ENCODE measurements at regions not wholly inside any gene's neighbourhood (a gene's known extent, or its start where the extent isn't known, plus 50 kb on each side); places are given as distances from the start of the nearest gene placed in this dataset.

DNA sequence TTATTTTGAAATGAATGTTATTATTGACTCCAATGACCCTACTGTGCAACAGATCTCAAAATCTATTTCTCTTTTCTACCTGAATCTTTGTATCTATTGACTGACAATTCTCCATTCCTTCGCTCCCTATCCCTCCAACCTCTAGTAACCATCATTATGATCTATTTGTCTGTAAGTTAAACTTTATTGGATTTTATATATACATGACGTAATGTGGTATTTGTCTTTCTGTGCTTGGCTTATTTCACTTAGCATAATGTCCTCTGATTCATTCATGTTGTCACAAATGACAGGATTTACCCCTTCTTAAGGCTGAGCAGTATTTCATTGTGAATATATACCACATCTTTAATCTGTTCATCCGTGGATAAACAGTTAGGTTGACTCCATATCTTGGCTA lies 200.4 kb upstream of the SORCS1 start:
- Histone ChIP-seq H4K20me1 (ENCODE audit: insufficient read depth) (no peaks in the 10 kb centered on the region), H3F3A (ENCODE audit: insufficient read depth, low read depth) (no peaks in the 10 kb centered on the region), H3K27me3 (ENCODE audit: insufficient read depth, low read depth) (no peaks in the 10 kb centered on the region), H3K79me2 (ENCODE audit: low read depth) (no peaks in the 10 kb centered on the region), H3K4me1 (replicated peaks; ENCODE audit: insufficient read depth) (no peaks in the 10 kb centered on the region), H2AFZ (no peak overlapping the region), H3K9me2 (ENCODE audit: insufficient read depth) (no peaks in the 10 kb centered on the region), H3K27ac (no peak overlapping the region), H3K4me3 (no peak overlapping the region), H3K9me3 (ENCODE audit: insufficient read depth, low read depth) (no peaks in the 10 kb centered on the region), H3K4me2 (no peak overlapping the region), H3K36me3 (ENCODE audit: low read depth) (no peaks in the 10 kb centered on the region)
- no TSS peak for BruUV-seq (replicated peaks)
- DNase-seq = no peak
- ChIA-PET CTCF (no interaction called here), POLR2A (ENCODE audit: unreplicated experiment) (no interaction called here)
- intact Hi-C loops (cut with micrococcal nuclease; ENCODE audit: unreplicated experiment) = no loop called here
- TF ChIP-seq, protein P1, sequence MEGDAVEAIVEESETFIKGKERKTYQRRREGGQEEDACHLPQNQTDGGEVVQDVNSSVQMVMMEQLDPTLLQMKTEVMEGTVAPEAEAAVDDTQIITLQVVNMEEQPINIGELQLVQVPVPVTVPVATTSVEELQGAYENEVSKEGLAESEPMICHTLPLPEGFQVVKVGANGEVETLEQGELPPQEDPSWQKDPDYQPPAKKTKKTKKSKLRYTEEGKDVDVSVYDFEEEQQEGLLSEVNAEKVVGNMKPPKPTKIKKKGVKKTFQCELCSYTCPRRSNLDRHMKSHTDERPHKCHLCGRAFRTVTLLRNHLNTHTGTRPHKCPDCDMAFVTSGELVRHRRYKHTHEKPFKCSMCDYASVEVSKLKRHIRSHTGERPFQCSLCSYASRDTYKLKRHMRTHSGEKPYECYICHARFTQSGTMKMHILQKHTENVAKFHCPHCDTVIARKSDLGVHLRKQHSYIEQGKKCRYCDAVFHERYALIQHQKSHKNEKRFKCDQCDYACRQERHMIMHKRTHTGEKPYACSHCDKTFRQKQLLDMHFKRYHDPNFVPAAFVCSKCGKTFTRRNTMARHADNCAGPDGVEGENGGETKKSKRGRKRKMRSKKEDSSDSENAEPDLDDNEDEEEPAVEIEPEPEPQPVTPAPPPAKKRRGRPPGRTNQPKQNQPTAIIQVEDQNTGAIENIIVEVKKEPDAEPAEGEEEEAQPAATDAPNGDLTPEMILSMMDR (conservative IDR thresholded peaks at IDR 0.05) = no peak

DNA sequence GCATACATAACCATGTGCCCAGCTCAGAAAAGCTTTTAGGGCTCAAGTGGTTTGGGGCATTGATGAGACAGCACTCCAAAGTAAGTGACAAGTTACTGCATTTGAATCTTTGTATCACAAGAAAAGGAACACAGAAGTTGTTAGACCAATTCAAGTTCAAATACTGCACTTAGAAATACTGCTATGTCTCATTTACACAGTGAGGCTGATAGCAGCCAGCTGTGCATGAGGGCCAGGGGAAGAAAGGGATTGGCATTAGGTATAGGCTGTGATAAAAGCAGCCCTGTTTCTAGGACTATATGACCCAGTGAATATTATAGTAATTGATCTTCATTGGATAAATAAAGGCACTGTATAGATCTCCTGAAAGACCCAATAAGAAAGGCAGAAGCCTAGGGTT lies 197.8 kb upstream of the SORCS1 start:
- Histone ChIP-seq H2AFZ (no peak overlapping the region), H3K27me3 (ENCODE audit: insufficient read depth, low read depth) (no peaks in the 10 kb centered on the region), H3K79me2 (ENCODE audit: low read depth) (no peaks in the 10 kb centered on the region), H3K9me2 (ENCODE audit: insufficient read depth) (no peaks in the 10 kb centered on the region), H3K9me3 (ENCODE audit: insufficient read depth, low read depth) (no peaks in the 10 kb centered on the region), H3K36me3 (ENCODE audit: low read depth) (no peaks in the 10 kb centered on the region), H3K27ac (no peak overlapping the region), H3F3A (ENCODE audit: insufficient read depth, low read depth) (no peaks in the 10 kb centered on the region), H3K4me3 (no peak overlapping the region), H4K20me1 (ENCODE audit: insufficient read depth) (no peaks in the 10 kb centered on the region), H3K4me2 (no peak overlapping the region), H3K4me1 (replicated peaks; ENCODE audit: insufficient read depth) (no peaks in the 10 kb centered on the region)
- no peak for TF ChIP-seq EZH2 (IDR thresholded peaks at IDR 0.05; ENCODE audit: low read depth)
- TF ChIP-seq, protein P1 (conservative IDR thresholded peaks at IDR 0.05) = no peak
- intact Hi-C loops (cut with micrococcal nuclease; ENCODE audit: unreplicated experiment) = no loop called here
- ChIA-PET POLR2A (ENCODE audit: unreplicated experiment) (no interaction called here), CTCF (no interaction called here)
- no TSS peak for BruUV-seq (replicated peaks)
- no peak for DNase-seq

DNA sequence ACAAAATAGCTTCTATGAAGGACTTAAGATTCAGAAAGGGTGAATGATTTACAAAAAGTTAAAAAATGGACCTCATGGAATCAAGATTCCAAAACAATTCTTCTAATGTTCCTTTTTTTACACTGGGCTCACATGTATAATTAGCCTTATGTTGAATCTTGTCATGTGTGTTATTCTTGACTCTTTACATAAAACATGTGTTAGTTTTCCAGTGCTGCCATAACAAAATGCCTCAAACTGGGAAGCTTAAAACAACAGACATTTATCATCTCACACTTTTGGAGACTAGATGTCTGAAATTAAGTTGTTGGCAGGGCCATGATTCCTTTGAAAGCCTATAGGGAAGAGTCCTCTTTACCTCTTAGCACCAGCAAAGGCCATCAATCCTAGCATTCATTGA lies 192.5 kb upstream of the SORCS1 start:
- intact Hi-C loops (cut with micrococcal nuclease; ENCODE audit: unreplicated experiment) = no loop called here
- H3K9me3 ChIP-seq (ENCODE audit: insufficient read depth, low read depth) = no peaks in the 10 kb centered on the region
- no peaks in the 10 kb centered on the region for H3K36me3 ChIP-seq (ENCODE audit: low read depth)
- no peak for TF ChIP-seq EZH2 (IDR thresholded peaks at IDR 0.05; ENCODE audit: low read depth)
- TF ChIP-seq, protein P1 (conservative IDR thresholded peaks at IDR 0.05) = no peak
- H3K4me1 ChIP-seq (replicated peaks; ENCODE audit: insufficient read depth) = no peaks in the 10 kb centered on the region
- H3K9me2 ChIP-seq (ENCODE audit: insufficient read depth) = no peaks in the 10 kb centered on the region
- H3K4me2 ChIP-seq = no peak overlapping the region
- H2AFZ ChIP-seq = no peak overlapping the region
- DNase-seq = no peak
- CTCF ChIA-PET = no interaction called here
- POLR2A ChIA-PET (ENCODE audit: unreplicated experiment) = no interaction called here
- H3K27me3 ChIP-seq (ENCODE audit: insufficient read depth, low read depth) = no peaks in the 10 kb centered on the region
- BruUV-seq (replicated peaks) = no TSS peak
- no peak overlapping the region for H3K4me3 ChIP-seq
- H3F3A ChIP-seq (ENCODE audit: insufficient read depth, low read depth) = no peaks in the 10 kb centered on the region
- no peaks in the 10 kb centered on the region for H3K79me2 ChIP-seq (ENCODE audit: low read depth)
- H4K20me1 ChIP-seq (ENCODE audit: insufficient read depth) = no peaks in the 10 kb centered on the region
- no peak overlapping the region for H3K27ac ChIP-seq

Data from PC-9 (cell line).